H54 (cell line): ENCODE measurements at regions not wholly inside any gene's neighbourhood (a gene's known extent, or its start where the extent isn't known, plus 50 kb on each side); places are given as distances from the start of the nearest gene placed in this dataset.
"Not testable (repeated sequence)": the region's sequence is repeated elsewhere in the genome, so short reads cannot be mapped to it uniquely, and the experiment has no call there.

ENCODE experiments used
- DNase-seq: peaks from one replicate; pipeline ENCODE4 v3.0.0; 2011; ENCODE audit warnings: low spot score, mixed read lengths; ENCODE audit not compliant: insufficient read length
- FAIRE-seq: peaks from 3 replicates; lab custom pipeline; 2011; peaks lifted over from hg19 to GRCh38; lab: Jason Lieb, UNC
- POLR2A ChIP-seq: IDR thresholded peaks from 2 replicates; pipeline ENCODE4 v1.6.1; 2011; ENCODE audit warnings: low read depth, mild to moderate bottlenecking, low read length

GRCh38 chr20:50357783-50358161, 152.4 kb upstream of the PTPN1 start:
- TF ChIP-seq POLR2A, result no peak
- DNase-seq, result no peak
- no peak for FAIRE-seq

DNA sequence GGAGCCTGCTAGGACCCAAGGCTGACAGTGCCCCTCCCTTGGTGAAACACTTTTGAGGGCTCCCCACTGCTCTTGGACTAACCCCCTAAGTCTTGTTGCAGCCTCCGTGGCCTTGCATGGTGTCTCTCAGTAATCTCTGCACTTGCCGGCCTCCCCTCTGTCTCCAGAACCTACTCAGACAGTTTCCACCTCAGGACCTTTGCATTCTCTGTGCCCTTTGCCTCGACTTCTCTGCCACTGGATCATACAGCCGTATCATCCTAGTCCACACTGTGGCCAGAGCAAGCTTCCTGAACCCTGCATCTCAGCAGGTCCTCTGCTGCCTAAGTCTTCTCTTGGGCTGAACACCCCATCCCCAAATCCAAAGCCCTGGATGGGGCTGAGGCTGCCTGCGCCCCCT, 152.0 kb upstream of the PTPN1 start:
- DNase-seq (no peak), FAIRE-seq (no peak)
- no peak for TF ChIP-seq POLR2A

GRCh38 chr20:50358971-50359370, 151.2 kb upstream of the PTPN1 start:
- DNase-seq (no peak), FAIRE-seq (no peak)
- no peak for TF ChIP-seq POLR2A

DNA sequence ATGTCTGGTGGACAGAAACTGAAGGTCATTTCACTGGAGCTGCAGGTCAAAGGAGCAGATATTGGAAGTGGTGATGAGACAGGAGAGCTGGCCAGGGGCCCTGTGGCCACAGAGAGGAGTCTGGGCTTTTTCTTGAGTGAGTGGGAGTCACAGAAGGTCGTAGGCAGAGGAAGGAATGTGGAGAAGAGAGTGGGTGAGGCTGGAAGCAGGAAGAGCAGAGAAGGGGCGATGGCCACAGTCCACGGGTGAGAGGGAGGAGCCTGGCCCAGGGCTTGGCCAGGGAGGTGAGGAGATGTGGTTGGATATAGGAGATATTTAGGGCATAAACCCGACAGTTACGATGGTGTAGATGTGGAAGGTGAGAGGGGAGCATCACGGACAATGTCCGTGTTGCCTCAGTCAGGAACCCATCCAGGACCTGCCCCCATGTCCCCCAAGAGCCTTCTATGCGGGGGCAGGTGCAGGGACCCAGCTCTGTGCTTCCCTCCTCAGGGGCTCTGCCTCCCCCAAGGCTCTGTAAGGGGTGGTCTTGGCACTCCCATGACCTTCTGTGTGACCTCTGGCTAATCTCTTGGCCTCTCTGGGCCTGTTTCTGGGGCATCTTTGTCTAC, 150.5 kb upstream of the PTPN1 start:
- no peak for TF ChIP-seq POLR2A
- no peak for DNase-seq
- no peak for FAIRE-seq

GRCh38 chr20:50360218-50360672, 149.9 kb upstream of the PTPN1 start:
- DNase-seq (no peak), FAIRE-seq (no peak)
- TF ChIP-seq POLR2A, result no peak

GRCh38 chr20:50360921-50361320, 149.3 kb upstream of the PTPN1 start:
- DNase-seq, result no peak
- no peak for FAIRE-seq
- TF ChIP-seq POLR2A, result no peak

DNA sequence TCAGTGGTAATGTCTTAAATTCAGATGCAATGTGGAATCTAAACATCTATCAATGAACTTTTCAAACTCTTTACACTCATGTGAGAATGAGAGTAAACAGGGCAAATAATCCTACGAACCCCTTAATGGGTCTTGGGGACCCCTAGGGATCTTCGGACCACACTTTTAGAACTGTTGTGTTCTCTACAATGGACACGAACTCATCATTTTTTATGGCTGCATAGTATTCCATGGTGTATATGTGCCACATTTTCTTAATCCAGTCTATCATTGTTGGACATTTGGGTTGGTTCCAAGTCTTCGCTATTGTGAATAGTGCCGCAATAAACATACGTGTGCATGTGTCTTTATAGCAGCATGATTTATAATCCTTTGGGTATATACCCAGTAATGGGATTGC, 148.0 kb upstream of the PTPN1 start:
- not testable (repeated sequence) for FAIRE-seq, DNase-seq

DNA sequence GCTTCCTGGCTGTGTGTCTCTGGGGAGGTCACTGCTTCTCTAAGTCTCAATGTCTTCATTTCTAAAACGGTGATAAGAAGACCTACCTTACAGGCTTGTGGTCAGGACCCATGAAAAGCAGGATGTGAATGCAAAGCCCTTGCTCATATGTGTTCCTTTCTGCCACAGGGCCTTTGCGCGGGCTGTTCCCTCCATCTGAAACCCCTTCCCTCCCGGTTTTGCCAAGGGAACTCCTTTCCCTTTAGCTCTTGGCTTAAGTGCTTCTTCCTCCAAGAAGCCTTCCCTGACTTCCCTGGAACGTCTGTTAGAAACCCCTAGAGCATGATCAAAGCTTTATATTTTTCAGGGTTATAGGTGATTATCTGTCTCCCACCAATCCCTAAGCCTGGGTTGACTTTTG, 147.2 kb upstream of the PTPN1 start:
- no peak for FAIRE-seq
- no peak for TF ChIP-seq POLR2A

GRCh38 chr20:50363479-50363878, 146.7 kb upstream of the PTPN1 start:
- DNase-seq, result no peak
- FAIRE-seq, result no peak
- no peak for TF ChIP-seq POLR2A

More for the DNA sequence above, 147.2 kb upstream of the PTPN1 start:
- DNase-seq, result no peak

DNA sequence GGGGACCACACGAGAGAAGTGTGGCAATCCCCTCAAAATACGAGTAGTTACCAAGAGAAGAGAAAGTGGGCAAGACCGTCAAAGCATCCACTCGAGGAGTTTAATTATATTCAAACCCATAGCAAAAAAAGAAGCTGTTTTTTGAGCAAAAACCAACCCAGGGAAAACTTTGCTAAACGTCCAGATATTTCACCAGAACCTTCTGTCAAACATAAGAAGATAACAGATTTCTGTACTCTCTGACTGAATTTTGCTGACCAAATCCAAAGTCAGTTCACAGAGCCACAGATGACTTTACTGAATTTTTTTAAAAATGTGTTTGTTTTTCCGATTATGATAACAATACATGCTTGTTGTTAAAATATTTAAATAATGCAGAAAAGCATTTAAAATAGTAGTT, 145.6 kb upstream of the PTPN1 start:
- no peak for FAIRE-seq
- no peak for DNase-seq

GRCh38 chr20:50366270-50367103, 143.7 kb upstream of the PTPN1 start:
- FAIRE-seq, result no peak
- TF ChIP-seq POLR2A, result no peak
- no peak for DNase-seq

More for the DNA sequence above, 145.6 kb upstream of the PTPN1 start:
- TF ChIP-seq POLR2A, result no peak

GRCh38 chr20:50367104-50367674, 143.0 kb upstream of the PTPN1 start:
- FAIRE-seq (no peak), DNase-seq (no peak)
- TF ChIP-seq POLR2A, result no peak

- DNase-seq (no peak), FAIRE-seq (no peak)
- no peak for TF ChIP-seq POLR2A
Measured at GRCh38 chr20:50367739-50368375, 142.3 kb upstream of the PTPN1 start.

GRCh38 chr20:50368386-50368785, 141.8 kb upstream of the PTPN1 start:
- FAIRE-seq (no peak), DNase-seq (no peak)
- TF ChIP-seq POLR2A, result no peak
